Prostate gland (tissue), 2 donors: ENCODE measurements at regions not wholly inside any gene's neighbourhood (a gene's known extent, or its start where the extent isn't known, plus 50 kb on each side); places are given as distances from the start of the nearest gene placed in this dataset.

Source experiments
- POLR2AphosphoS5 ChIP-seq: sonication (generic); formaldehyde crosslinking; IDR thresholded peaks from one replicate; pipeline ENCODE4 v1.6.1; 2017; ENCODE audit warnings: antibody characterized with exemption
- TF ChIP-seq, protein P1 (sequence below), 4 experiments: fragments of 200-600 bp in 2 of 4; fragments of 450-650 bp in 2 of 4; sonication (generic) in 2 of 4; IDR thresholded peaks; 1 replicate in 3 of 4; 2 replicates in 1 of 4; pipeline ENCODE4 v1.5.1; 2016 to 2019; ENCODE audit warnings: antibody characterized with exemption in 4 of 4, mild to moderate bottlenecking in 2 of 4, moderate library complexity in 2 of 4

DNA sequence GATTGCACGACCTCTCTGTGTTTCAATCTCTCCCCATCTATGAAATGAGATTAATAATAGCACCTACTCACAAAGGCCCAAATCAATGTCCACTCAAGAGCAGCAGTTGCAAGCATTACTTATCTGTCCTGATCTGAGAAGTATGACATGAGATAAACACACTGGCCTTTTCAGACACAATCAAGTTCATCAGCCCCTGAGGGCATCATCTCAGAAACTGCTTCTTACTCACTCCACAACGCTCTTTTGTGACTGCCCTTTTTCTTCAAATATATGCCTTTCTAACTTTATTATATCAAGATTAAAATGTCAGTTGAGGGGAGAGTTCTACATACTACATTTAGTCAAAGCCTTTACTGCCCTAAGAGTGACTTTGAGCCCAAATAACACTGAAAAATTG, 371.9 kb upstream of the SPAG17 start:
- TF ChIP-seq POLR2AphosphoS5: no peak
- TF ChIP-seq, protein P1, sequence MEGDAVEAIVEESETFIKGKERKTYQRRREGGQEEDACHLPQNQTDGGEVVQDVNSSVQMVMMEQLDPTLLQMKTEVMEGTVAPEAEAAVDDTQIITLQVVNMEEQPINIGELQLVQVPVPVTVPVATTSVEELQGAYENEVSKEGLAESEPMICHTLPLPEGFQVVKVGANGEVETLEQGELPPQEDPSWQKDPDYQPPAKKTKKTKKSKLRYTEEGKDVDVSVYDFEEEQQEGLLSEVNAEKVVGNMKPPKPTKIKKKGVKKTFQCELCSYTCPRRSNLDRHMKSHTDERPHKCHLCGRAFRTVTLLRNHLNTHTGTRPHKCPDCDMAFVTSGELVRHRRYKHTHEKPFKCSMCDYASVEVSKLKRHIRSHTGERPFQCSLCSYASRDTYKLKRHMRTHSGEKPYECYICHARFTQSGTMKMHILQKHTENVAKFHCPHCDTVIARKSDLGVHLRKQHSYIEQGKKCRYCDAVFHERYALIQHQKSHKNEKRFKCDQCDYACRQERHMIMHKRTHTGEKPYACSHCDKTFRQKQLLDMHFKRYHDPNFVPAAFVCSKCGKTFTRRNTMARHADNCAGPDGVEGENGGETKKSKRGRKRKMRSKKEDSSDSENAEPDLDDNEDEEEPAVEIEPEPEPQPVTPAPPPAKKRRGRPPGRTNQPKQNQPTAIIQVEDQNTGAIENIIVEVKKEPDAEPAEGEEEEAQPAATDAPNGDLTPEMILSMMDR (IDR thresholded peaks at IDR 0.05): no peak
